PC-9 (cell line): ENCODE measurements at regions not wholly inside any gene's neighbourhood (a gene's known extent, or its start where the extent isn't known, plus 50 kb on each side); places are given as distances from the start of the nearest gene placed in this dataset.

Source experiments
- BruUV-seq: library from RNA; stranded (reverse); fragments of 400-500 nt; replicated peaks from 2 replicates; lab custom pipeline; 2021; lab: Mats Ljungman, UMichigan
- CTCF ChIA-PET: fragments of 300-600 bp; sonication (Branson Sonifier 250); formaldehyde crosslinking; loops from one replicate; lab custom pipeline; 2022; ENCODE audit warnings: antibody characterized with exemption; lab: Charles Lee
- POLR2A ChIA-PET: fragments of 300-600 bp; sonication (Branson Sonifier 250); formaldehyde crosslinking; loops from one replicate; lab custom pipeline; 2022; ENCODE audit warnings: antibody characterized with exemption; ENCODE audit not compliant: unreplicated experiment; lab: Charles Lee
- DNase-seq, 2 experiments: peaks; one replicate each; pipeline versions ENCODE4 v3.0.0 to v3.0.0-alpha.2; 2015 to 2022; ENCODE audit warnings: mixed read lengths in 1 of 2
- H2AFZ ChIP-seq: fragments of 200-600 bp; sonication (generic); 2 replicates; pipeline ENCODE4 v1.8.1; 2017; ENCODE audit warnings: antibody characterized with exemption
- H3F3A ChIP-seq: fragments of 200-600 bp; sonication (generic); 2 replicates; pipeline ENCODE4 v1.8.1; 2017; ENCODE audit warnings: antibody characterized with exemption, mild to moderate bottlenecking, low read depth; ENCODE audit not compliant: insufficient read depth
- H3K27ac ChIP-seq: fragments of 200-600 bp; sonication (generic); 2 replicates; pipeline ENCODE4 v1.6.1; 2016; ENCODE audit warnings: mixed run types
- H3K27me3 ChIP-seq: fragments of 200-600 bp; sonication (generic); 2 replicates; pipeline ENCODE4 v1.6.1; 2016; ENCODE audit warnings: low read depth, mixed run types; ENCODE audit not compliant: insufficient read depth
- H3K36me3 ChIP-seq: fragments of 200-600 bp; sonication (generic); 2 replicates; pipeline ENCODE4 v1.6.1; 2016; ENCODE audit warnings: low read depth, mixed run types
- H3K4me1 ChIP-seq: fragments of 200-600 bp; sonication (generic); replicated peaks from 2 replicates; pipeline ENCODE4 v1.6.1; 2016; ENCODE audit warnings: mixed run types; ENCODE audit not compliant: insufficient read depth
- H3K4me2 ChIP-seq: fragments of 200-600 bp; sonication (generic); 2 replicates; pipeline ENCODE4 v1.6.1; 2017; ENCODE audit warnings: mixed run types
- H3K4me3 ChIP-seq: fragments of 200-600 bp; sonication (generic); 2 replicates; pipeline ENCODE4 v1.6.1; 2016; ENCODE audit warnings: mixed run types
- H3K79me2 ChIP-seq: fragments of 200-600 bp; sonication (generic); 2 replicates; pipeline ENCODE4 v1.6.1; 2017; ENCODE audit warnings: low read depth, mixed run types
- H3K9me2 ChIP-seq: fragments of 200-600 bp; sonication (generic); 2 replicates; pipeline ENCODE4 v1.8.1; 2017; ENCODE audit warnings: mild to moderate bottlenecking; ENCODE audit not compliant: insufficient read depth
- H3K9me3 ChIP-seq: fragments of 200-600 bp; sonication (generic); 2 replicates; pipeline ENCODE4 v1.8.1; 2016; ENCODE audit warnings: low read depth; ENCODE audit not compliant: insufficient read depth
- H4K20me1 ChIP-seq: fragments of 200-600 bp; sonication (generic); 2 replicates; pipeline ENCODE4 v1.8.1; 2017; ENCODE audit not compliant: insufficient read depth
- EZH2 ChIP-seq: fragments of 200-600 bp; sonication (generic); IDR thresholded peaks from 2 replicates; pipeline ENCODE4 v1.8.0; 2017; ENCODE audit warnings: antibody characterized with exemption, low read depth
- intact Hi-C: fragments of 100-400 bp; cut with micrococcal nuclease; formaldehyde crosslinking; loops from one replicate; pipeline ENCODE4 v1.10.0; 2022; ENCODE audit not compliant: unreplicated experiment
- TF ChIP-seq, protein P1 (sequence below): fragments of 200-600 bp; sonication (generic); conservative IDR thresholded peaks from 2 replicates; pipeline ENCODE4 v1.6.1; 2017; ENCODE audit warnings: mixed run types, antibody characterized with exemption, mild to moderate bottlenecking, moderate library complexity

DNA sequence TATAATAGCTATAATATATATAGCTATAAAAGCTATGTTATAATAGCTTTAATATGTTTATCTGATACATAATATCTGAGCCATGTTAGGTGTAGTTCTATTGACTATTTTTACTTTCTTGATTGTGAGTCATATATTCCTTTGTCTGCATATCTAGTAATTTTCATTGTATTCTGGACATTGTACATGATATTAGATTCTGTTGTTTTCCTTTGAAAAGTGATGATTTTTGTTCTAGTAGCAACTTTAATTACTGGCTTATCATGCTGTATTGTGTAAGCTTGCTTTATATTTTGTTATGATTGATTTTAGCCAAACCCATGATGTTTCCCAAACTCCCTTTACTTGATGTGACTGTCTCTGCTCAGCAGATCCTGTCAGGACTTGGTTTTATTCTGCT is 125.7 kb upstream of the TCF4 start:
- no peak overlapping the region for H3K27ac ChIP-seq
- no TSS peak for BruUV-seq
- peaks cover 8% of the 10 kb centered on the region; the same call in 1 of the 2 replicates for H3K9me3 ChIP-seq
- TF ChIP-seq, protein P1, sequence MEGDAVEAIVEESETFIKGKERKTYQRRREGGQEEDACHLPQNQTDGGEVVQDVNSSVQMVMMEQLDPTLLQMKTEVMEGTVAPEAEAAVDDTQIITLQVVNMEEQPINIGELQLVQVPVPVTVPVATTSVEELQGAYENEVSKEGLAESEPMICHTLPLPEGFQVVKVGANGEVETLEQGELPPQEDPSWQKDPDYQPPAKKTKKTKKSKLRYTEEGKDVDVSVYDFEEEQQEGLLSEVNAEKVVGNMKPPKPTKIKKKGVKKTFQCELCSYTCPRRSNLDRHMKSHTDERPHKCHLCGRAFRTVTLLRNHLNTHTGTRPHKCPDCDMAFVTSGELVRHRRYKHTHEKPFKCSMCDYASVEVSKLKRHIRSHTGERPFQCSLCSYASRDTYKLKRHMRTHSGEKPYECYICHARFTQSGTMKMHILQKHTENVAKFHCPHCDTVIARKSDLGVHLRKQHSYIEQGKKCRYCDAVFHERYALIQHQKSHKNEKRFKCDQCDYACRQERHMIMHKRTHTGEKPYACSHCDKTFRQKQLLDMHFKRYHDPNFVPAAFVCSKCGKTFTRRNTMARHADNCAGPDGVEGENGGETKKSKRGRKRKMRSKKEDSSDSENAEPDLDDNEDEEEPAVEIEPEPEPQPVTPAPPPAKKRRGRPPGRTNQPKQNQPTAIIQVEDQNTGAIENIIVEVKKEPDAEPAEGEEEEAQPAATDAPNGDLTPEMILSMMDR: no peak
- TF ChIP-seq EZH2: no peak
- H3K9me2 ChIP-seq: no peaks in the 10 kb centered on the region
- no peaks in the 10 kb centered on the region for H3K4me1 ChIP-seq
- no peak overlapping the region for H2AFZ ChIP-seq
- no peak overlapping the region for H3K4me3 ChIP-seq
- intact Hi-C loops: no loop called here
- H3K79me2 ChIP-seq: no peaks in the 10 kb centered on the region
- H4K20me1 ChIP-seq: no peaks in the 10 kb centered on the region
- no peak overlapping the region for H3K4me2 ChIP-seq
- ChIA-PET POLR2A (no interaction called here), CTCF (no interaction called here)
- H3F3A ChIP-seq: no peaks in the 10 kb centered on the region
- DNase-seq: no peak
- no peaks in the 10 kb centered on the region for H3K27me3 ChIP-seq
- no peaks in the 10 kb centered on the region for H3K36me3 ChIP-seq

DNA sequence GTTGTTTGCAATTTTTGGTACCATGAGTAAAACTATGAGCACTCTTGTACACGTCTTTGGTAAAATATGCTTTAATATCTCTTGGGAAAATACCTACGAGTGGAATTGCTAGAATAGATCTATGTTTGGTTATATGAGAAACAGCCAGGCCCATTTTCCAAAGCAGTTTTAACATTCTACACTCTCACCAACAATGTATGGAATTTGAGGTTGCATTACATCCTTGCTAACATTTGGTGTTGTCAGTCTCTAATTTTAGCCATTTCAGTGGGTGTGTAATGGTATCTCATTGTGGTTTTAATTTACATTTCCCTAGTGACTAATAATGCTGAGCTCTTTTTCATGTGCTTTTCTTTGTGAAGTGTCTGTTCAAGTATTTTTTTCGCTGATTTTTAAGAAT is 118.9 kb upstream of the TCF4 start:
- BruUV-seq: no TSS peak
- POLR2A ChIA-PET: no interaction called here
- no peaks in the 10 kb centered on the region for H4K20me1 ChIP-seq

DNA sequence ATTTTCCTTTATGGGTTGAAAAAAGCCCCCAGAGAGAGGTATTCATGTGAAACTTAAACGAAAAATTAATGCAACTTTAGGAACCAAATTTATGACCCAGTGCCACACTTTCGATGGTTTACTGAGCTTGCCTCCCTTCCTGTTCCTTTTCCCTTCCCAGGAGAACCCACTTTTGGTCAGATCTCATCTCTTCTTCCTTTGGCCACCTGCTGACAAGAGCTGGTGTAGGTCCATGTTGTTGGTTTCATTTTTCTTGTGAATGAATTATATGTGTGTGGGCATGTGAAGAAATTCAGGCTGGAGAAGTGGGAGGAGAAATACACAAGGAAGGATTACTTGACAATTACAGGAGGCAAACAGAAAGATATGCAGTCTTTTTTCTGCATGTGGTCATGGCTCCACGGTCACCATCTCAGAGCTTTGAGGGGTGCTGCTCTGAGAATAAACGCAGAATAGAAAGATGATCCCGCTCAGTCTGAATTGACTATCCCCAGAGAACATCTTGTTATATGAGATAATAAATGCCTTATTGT is 111.3 kb upstream of the TCF4 start:
- no peaks in the 10 kb centered on the region; the same call in 1 of the 2 replicates for H3K9me2 ChIP-seq
- no peak overlapping the region for H3K27ac ChIP-seq
- no peak for TF ChIP-seq EZH2
- TF ChIP-seq, protein P1: no peak
- no peaks in the 10 kb centered on the region for H4K20me1 ChIP-seq
- H3K4me2 ChIP-seq: no peak overlapping the region
- CTCF ChIA-PET: no interaction called here
- H3K79me2 ChIP-seq: no peaks in the 10 kb centered on the region
- no peaks in the 10 kb centered on the region for H3K36me3 ChIP-seq
- DNase-seq: no peak
- intact Hi-C loops: no loop called here
- H3F3A ChIP-seq: no peaks in the 10 kb centered on the region
- no TSS peak for BruUV-seq
- no peak overlapping the region for H3K4me3 ChIP-seq
- no peaks in the 10 kb centered on the region for H3K9me3 ChIP-seq
- POLR2A ChIA-PET: no interaction called here
- no peak overlapping the region for H2AFZ ChIP-seq
- H3K4me1 ChIP-seq: no peaks in the 10 kb centered on the region
- H3K27me3 ChIP-seq: no peaks in the 10 kb centered on the region

More for the DNA sequence above, 118.9 kb upstream of the TCF4 start:
- Histone ChIP-seq H3F3A (no peaks in the 10 kb centered on the region), H3K36me3 (no peaks in the 10 kb centered on the region), H3K9me3 (no peaks in the 10 kb centered on the region), H3K4me2 (no peak overlapping the region), H3K27me3 (no peaks in the 10 kb centered on the region), H3K4me3 (no peak overlapping the region), H3K79me2 (no peaks in the 10 kb centered on the region), H3K9me2 (no peaks in the 10 kb centered on the region), H2AFZ (no peak overlapping the region), H3K4me1 (no peaks in the 10 kb centered on the region), H3K27ac (no peak overlapping the region)
- DNase-seq: no peak
- intact Hi-C loops: no loop called here
- CTCF ChIA-PET: no interaction called here
- TF ChIP-seq, protein P1: no peak
- no peak for TF ChIP-seq EZH2
